Renal pelvis (tissue), 1 donor: ENCODE measurements at regions not wholly inside any gene's neighbourhood (a gene's known extent, or its start where the extent isn't known, plus 50 kb on each side); places are given as distances from the start of the nearest gene placed in this dataset.
"Not testable (repeated sequence)": the region's sequence is repeated elsewhere in the genome, so short reads cannot be mapped to it uniquely, and the experiment has no call there.

ENCODE experiments used
- DNase-seq: peaks from one replicate; pipeline ENCODE4 v3.0.0-alpha.2; 2013

GRCh38 chr10:94225589-94225988 lies 137.2 kb downstream of the NOC3L start:
- DNase-seq: no peak

- DNase-seq: no peak
Observed at GRCh38 chr10:94230134-94230785, 132.5 kb downstream of the NOC3L start.

GRCh38 chr10:94232711-94233383 lies 129.9 kb downstream of the NOC3L start:
- no peak for DNase-seq

- DNase-seq: no peak
Observed at GRCh38 chr10:94235461-94235860, 127.3 kb downstream of the NOC3L start.

GRCh38 chr10:94238006-94238617 lies 124.6 kb downstream of the NOC3L start:
- no peak for DNase-seq

GRCh38 chr10:94239696-94240095 lies 123.0 kb downstream of the NOC3L start:
- no peak for DNase-seq

GRCh38 chr10:94240491-94240890 lies 122.2 kb downstream of the NOC3L start:
- no peak for DNase-seq

- DNase-seq: no peak
Observed at GRCh38 chr10:94240901-94241300, 121.8 kb downstream of the NOC3L start.

- no peak for DNase-seq
Observed at GRCh38 chr10:94251098-94251497, 111.6 kb downstream of the NOC3L start.

GRCh38 chr10:94251568-94251967 lies 111.2 kb downstream of the NOC3L start:
- DNase-seq: no peak

GRCh38 chr10:94257407-94257806 lies 105.3 kb downstream of the NOC3L start:
- DNase-seq: not testable (repeated sequence)

- no peak for DNase-seq
Observed at GRCh38 chr10:94260455-94260854, 102.3 kb downstream of the NOC3L start.

- DNase-seq: no peak
Observed at GRCh38 chr10:94264085-94264484, 98.7 kb downstream of the NOC3L start.

- DNase-seq: no peak
Observed at GRCh38 chr10:94266091-94266490, 96.6 kb downstream of the NOC3L start.

GRCh38 chr10:94268652-94269051 lies 94.1 kb downstream of the NOC3L start:
- DNase-seq: no peak

GRCh38 chr10:94274142-94274787 lies 88.5 kb downstream of the NOC3L start:
- DNase-seq: no peak

- DNase-seq: no peak
Observed at GRCh38 chr10:94276140-94276539, 86.6 kb downstream of the NOC3L start.

GRCh38 chr10:94277450-94277849 lies 85.3 kb downstream of the NOC3L start:
- DNase-seq: no peak

GRCh38 chr10:94279835-94280709 lies 82.7 kb downstream of the NOC3L start:
- DNase-seq: no peak

GRCh38 chr10:94281654-94282053 lies 81.1 kb downstream of the NOC3L start:
- no peak for DNase-seq

- DNase-seq: no peak
Observed at GRCh38 chr10:94282369-94282768, 80.4 kb downstream of the NOC3L start.
